ENCODE measurements at regions not wholly inside any gene's neighbourhood (a gene's known extent, or its start where the extent isn't known, plus 50 kb on each side); places are given as distances from the start of the nearest gene placed in this dataset.
"Not testable (repeated sequence)": the region's sequence is repeated elsewhere in the genome, so short reads cannot be mapped to it uniquely, and the experiment has no call there.

- DNase-seq (ENCODE audit: low read depth) = no peak
Measured at GRCh38 chr6:13874191-13874549, 50.6 kb upstream of the RNF182 start.

GRCh38 chr6:13873288-13874190, 51.2 kb upstream of the RNF182 start:
- DNase-seq (ENCODE audit: low read depth) = peak; percentile 61

- no peak for DNase-seq (ENCODE audit: low read depth)
Measured at GRCh38 chr6:13872681-13873080, 52.1 kb upstream of the RNF182 start.

GRCh38 chr6:13872006-13872405, 52.7 kb upstream of the RNF182 start:
- not testable (repeated sequence) for DNase-seq (ENCODE audit: low read depth)

GRCh38 chr6:13870214-13870830, 54.4 kb upstream of the RNF182 start:
- DNase-seq (ENCODE audit: low read depth) = no peak

- no peak for DNase-seq (ENCODE audit: low read depth)
Measured at GRCh38 chr6:13868236-13868635, 53.9 kb upstream of the MCUR1 start.

- DNase-seq (ENCODE audit: low read depth) = no peak
Measured at GRCh38 chr6:13866301-13866700, 51.9 kb upstream of the MCUR1 start.

GRCh38 chr6:13865141-13865540, 50.8 kb upstream of the MCUR1 start:
- no peak for DNase-seq (ENCODE audit: low read depth)

- not testable (repeated sequence) for DNase-seq (ENCODE audit: low read depth)
Measured at GRCh38 chr6:13864669-13865068, 50.3 kb upstream of the MCUR1 start.

Measured in ELR (cell line).